ENCODE measurements at regions not wholly inside any gene's neighbourhood (a gene's known extent, or its start where the extent isn't known, plus 50 kb on each side); places are given as distances from the start of the nearest gene placed in this dataset.

GRCh38 chr18:55699233-55699765, 111.3 kb upstream of the TCF4 start:
- no peak for TF ChIP-seq ZNF24 (IDR thresholded peaks at IDR 0.05)
- no peak for TF ChIP-seq CTCF (IDR thresholded peaks at IDR 0.05 in 2 of 3, conservative IDR thresholded peaks at IDR 0.05 in 1 of 3; ENCODE audit: control insufficient read depth in 2 of 3, extremely low read depth in 1 of 3, insufficient read depth in 1 of 3, low read depth in 3 of 3, low read length in 3 of 3)
- TF ChIP-seq EP300 (IDR thresholded peaks at IDR 0.05; ENCODE audit: borderline replicate concordance in 1 of 2, control insufficient read depth in 1 of 2, low read depth in 2 of 2, low read length in 2 of 2) = no peak
- TF ChIP-seq GATAD2B (conservative IDR thresholded peaks at IDR 0.05; ENCODE audit: low read depth) = no peak
- no peak for TF ChIP-seq CBX5 (IDR thresholded peaks at IDR 0.05; ENCODE audit: low read depth)
